ENCODE measurements at regions not wholly inside any gene's neighbourhood (a gene's known extent, or its start where the extent isn't known, plus 50 kb on each side); places are given as distances from the start of the nearest gene placed in this dataset.

DNA sequence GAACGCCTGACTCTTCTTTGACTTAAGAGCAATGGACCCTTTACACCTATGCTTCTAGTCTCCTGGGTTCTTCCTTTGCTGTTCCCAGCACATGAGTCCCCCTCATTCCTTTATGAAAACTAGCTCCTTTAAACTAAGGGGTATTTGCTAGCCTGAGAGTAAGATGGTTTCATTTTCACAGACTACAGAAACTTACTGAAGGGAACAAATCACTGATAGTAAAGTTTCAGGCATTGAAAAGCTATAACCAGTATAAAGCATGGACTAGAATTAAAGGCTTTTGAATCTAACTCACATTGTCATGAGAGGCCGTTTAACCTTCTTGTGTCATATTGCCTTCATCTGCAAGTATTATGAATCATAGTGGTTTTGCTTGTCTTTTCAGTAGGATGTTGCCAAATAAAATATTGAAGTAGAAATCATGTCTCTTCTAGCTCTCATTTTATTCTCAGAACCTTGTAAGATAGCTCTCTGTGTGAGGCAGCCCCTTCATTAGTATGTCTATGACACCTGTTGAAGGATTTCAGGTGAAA is 765.9 kb downstream of the NR2F2 start:
- no peak for DNase-seq
- intact Hi-C loops (cut with micrococcal nuclease; ENCODE audit: unreplicated experiment): no loop called here
- Mint-ChIP-seq H3K27ac (ENCODE audit: unreplicated experiment) (no peak overlapping the region), H3K4me1 (ENCODE audit: low read depth, unreplicated experiment) (no peaks in the 10 kb centered on the region), H3K27me3 (ENCODE audit: insufficient read depth, unreplicated experiment) (no peaks in the 10 kb centered on the region), H3K4me3 (ENCODE audit: unreplicated experiment) (no peak overlapping the region), H3K36me3 (ENCODE audit: insufficient read depth, unreplicated experiment) (no peaks in the 10 kb centered on the region), H3K9me3 (ENCODE audit: unreplicated experiment) (no peaks in the 10 kb centered on the region)
- no TSS peak for BruUV-seq (replicated peaks)
- ChIA-PET POLR2A (no interaction called here), CTCF (interaction anchor here (0.6 kb wide), 1 partner anchor 510 kb away, joined by 3 read pairs; no protein-coding TSS in a partner anchor)
- no peak overlapping the region for H3K4me3 ChIP-seq (ENCODE audit: low read depth, low read length)
- no peaks in the 10 kb centered on the region for H3K4me1 ChIP-seq
- TF ChIP-seq, protein P1, sequence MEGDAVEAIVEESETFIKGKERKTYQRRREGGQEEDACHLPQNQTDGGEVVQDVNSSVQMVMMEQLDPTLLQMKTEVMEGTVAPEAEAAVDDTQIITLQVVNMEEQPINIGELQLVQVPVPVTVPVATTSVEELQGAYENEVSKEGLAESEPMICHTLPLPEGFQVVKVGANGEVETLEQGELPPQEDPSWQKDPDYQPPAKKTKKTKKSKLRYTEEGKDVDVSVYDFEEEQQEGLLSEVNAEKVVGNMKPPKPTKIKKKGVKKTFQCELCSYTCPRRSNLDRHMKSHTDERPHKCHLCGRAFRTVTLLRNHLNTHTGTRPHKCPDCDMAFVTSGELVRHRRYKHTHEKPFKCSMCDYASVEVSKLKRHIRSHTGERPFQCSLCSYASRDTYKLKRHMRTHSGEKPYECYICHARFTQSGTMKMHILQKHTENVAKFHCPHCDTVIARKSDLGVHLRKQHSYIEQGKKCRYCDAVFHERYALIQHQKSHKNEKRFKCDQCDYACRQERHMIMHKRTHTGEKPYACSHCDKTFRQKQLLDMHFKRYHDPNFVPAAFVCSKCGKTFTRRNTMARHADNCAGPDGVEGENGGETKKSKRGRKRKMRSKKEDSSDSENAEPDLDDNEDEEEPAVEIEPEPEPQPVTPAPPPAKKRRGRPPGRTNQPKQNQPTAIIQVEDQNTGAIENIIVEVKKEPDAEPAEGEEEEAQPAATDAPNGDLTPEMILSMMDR (IDR thresholded peaks at IDR 0.05; ENCODE audit: insufficient read depth in 1 of 2, low read depth in 1 of 2, low read length in 1 of 2, severe bottlenecking in 1 of 2, unreplicated experiment in 1 of 2): no peak
- no peaks in the 10 kb centered on the region for H3K27me3 ChIP-seq (replicated peaks; ENCODE audit: control insufficient read depth, insufficient read depth, low read length)
- H3K9me3 ChIP-seq: no peaks in the 10 kb centered on the region
- H3K36me3 ChIP-seq (ENCODE audit: control insufficient read depth, insufficient read depth, low read length): no peaks in the 10 kb centered on the region

DNA sequence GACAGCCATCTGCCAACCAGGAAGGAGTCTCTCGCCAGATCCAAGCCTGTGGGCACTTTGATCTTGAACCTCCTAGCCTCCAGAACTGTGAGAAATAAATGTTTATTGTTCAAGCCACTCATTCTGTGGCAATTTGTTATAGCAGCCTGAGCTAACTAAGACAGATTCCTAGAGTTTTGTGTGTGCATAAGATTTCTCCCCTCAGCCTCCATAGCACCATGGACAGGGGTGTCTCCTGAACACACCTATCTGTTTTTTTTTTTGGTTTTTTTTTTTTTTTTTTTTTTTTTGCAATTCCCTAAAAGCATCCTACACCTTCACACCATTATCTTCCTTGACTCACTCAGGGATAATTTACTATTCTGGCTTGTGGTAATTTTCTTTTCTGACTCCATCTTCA is 768.5 kb downstream of the NR2F2 start:
- Mint-ChIP-seq H3K4me1 (ENCODE audit: low read depth, unreplicated experiment) (no peaks in the 10 kb centered on the region), H3K9me3 (ENCODE audit: unreplicated experiment) (no peaks in the 10 kb centered on the region), H3K27ac (ENCODE audit: unreplicated experiment) (no peak overlapping the region), H3K4me3 (ENCODE audit: unreplicated experiment) (no peak overlapping the region), H3K36me3 (ENCODE audit: insufficient read depth, unreplicated experiment) (no peaks in the 10 kb centered on the region), H3K27me3 (ENCODE audit: insufficient read depth, unreplicated experiment) (no peaks in the 10 kb centered on the region)
- BruUV-seq (replicated peaks): no TSS peak
- no peaks in the 10 kb centered on the region for H3K9me3 ChIP-seq
- H3K4me3 ChIP-seq (ENCODE audit: low read depth, low read length): no peak overlapping the region
- no peaks in the 10 kb centered on the region for H3K36me3 ChIP-seq (ENCODE audit: control insufficient read depth, insufficient read depth, low read length)
- no peaks in the 10 kb centered on the region for H3K4me1 ChIP-seq
- intact Hi-C loops (cut with micrococcal nuclease; ENCODE audit: unreplicated experiment): no loop called here
- TF ChIP-seq, protein P1 (IDR thresholded peaks at IDR 0.05; ENCODE audit: insufficient read depth in 1 of 2, low read depth in 1 of 2, low read length in 1 of 2, severe bottlenecking in 1 of 2, unreplicated experiment in 1 of 2): no peak
- ChIA-PET CTCF (no interaction called here), POLR2A (no interaction called here)
- H3K27me3 ChIP-seq (replicated peaks; ENCODE audit: control insufficient read depth, insufficient read depth, low read length): no peaks in the 10 kb centered on the region
- no peak for DNase-seq

DNA sequence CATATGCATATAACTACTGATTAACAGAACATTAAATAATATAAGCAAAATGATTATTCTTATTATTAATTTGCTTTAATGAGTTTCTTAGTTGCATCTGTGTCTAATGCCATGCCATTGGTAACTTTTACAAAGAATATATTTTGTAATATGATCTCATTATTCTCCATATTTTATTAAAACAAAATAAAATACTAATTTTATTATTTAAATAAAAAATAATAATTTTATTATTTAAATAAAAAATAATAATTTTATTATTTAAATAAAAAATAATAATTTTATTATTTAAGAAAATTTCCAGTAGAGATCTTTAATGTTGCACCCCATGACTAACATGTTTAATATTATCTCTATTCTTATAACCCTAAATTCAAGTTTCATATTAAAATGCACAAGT is 771.1 kb downstream of the NR2F2 start:
- H3K9me3 Mint-ChIP-seq (ENCODE audit: unreplicated experiment): no peaks in the 10 kb centered on the region
- no peaks in the 10 kb centered on the region for H3K36me3 Mint-ChIP-seq (ENCODE audit: insufficient read depth, unreplicated experiment)
- no peaks in the 10 kb centered on the region for H3K4me1 Mint-ChIP-seq (ENCODE audit: low read depth, unreplicated experiment)
- no peak for DNase-seq
- no TSS peak for BruUV-seq (replicated peaks)
- intact Hi-C loops (cut with micrococcal nuclease; ENCODE audit: unreplicated experiment): no loop called here
- no peaks in the 10 kb centered on the region for H3K9me3 ChIP-seq
- no peaks in the 10 kb centered on the region for H3K36me3 ChIP-seq (ENCODE audit: control insufficient read depth, insufficient read depth, low read length)
- no peaks in the 10 kb centered on the region for H3K4me1 ChIP-seq
- TF ChIP-seq, protein P1 (IDR thresholded peaks at IDR 0.05; ENCODE audit: insufficient read depth in 1 of 2, low read depth in 1 of 2, low read length in 1 of 2, severe bottlenecking in 1 of 2, unreplicated experiment in 1 of 2): no peak
- POLR2A ChIA-PET: no interaction called here
- H3K4me3 ChIP-seq (ENCODE audit: low read depth, low read length): no peak overlapping the region
- no peak overlapping the region for H3K4me3 Mint-ChIP-seq (ENCODE audit: unreplicated experiment)
- CTCF ChIA-PET: no interaction called here
- no peaks in the 10 kb centered on the region for H3K27me3 Mint-ChIP-seq (ENCODE audit: insufficient read depth, unreplicated experiment)
- H3K27me3 ChIP-seq (replicated peaks; ENCODE audit: control insufficient read depth, insufficient read depth, low read length): no peaks in the 10 kb centered on the region
- H3K27ac Mint-ChIP-seq (ENCODE audit: unreplicated experiment): no peak overlapping the region
